GM19395 (cell line): ENCODE measurements at regions not wholly inside any gene's neighbourhood (a gene's known extent, or its start where the extent isn't known, plus 50 kb on each side); places are given as distances from the start of the nearest gene placed in this dataset.

Source experiments
- ATAC-seq: cut with Tn5 transposase; IDR thresholded peaks from one replicate; pipeline ENCODE4 v1.9.1; 2021; ENCODE audit warnings: mild to moderate bottlenecking, moderate library complexity; ENCODE audit not compliant: unreplicated experiment

DNA sequence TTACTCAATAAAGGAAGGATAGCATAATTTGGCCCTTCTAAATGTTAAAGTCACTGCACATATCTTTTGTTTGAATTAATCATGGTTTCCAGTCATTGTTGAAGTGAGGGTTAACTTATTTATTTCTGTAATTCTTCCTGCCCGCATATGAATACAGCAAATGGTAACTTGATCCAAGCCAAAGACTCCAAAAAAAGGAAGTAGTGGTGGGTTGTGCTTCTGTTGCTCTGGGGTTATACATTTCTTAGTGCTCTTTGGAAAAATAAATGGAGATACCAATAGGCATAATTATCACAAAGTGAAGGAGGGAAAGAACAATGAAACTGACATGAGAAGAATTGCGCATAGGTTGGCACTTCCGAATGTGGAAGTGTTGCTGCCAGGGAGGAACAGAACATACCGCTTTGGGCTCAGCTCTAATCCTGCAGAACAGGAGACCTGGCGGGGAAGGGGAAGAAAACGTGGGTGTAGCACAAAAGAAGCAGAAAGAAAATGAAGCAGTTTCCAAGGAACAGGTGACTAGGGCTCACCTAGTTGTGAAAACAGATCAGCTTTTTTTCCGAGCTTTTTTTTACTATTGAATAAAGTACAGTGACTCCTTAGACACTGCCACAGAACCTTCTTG lies 69.7 kb upstream of the TAF11L2 start:
- no peak for ATAC-seq

DNA sequence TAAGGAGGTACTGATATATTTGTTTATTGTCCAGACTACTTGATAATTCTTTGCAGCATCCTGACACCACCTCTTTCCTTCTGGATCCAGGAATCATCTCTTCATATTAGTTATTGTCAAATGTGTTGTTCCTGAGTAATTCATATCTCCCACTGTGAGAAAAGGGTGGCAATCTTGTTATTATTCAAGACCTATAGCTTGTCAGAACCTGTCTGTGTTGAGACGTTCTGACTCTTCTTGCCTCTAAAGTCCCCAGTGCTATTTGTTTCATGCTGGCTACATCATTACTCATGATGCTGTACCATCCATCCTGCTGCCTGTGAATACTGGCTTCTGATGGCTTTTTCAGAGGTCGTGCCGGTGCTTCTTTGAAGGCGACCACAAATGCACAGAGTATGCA lies 68.7 kb upstream of the TAF11L2 start:
- no peak for ATAC-seq

DNA sequence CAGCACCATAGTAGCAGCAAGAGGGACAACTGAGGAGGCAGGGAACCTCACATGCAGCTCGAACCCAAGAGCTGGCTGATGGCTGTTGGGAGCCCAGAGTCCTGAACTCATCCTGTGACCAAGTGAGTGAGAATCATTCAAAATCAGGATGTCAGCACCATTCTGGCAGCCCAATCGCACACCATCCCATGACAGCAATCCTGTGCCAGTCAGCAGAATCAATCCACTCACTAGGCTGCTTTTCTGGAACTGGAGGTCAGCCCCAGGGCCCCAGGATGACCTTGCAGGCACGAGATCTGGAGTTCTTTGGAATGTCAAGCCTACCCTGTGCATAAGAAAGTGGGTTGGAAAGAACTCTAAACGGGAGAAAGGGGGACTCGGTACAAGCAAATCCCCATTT lies 67.8 kb upstream of the TAF11L2 start:
- ATAC-seq = no peak

DNA sequence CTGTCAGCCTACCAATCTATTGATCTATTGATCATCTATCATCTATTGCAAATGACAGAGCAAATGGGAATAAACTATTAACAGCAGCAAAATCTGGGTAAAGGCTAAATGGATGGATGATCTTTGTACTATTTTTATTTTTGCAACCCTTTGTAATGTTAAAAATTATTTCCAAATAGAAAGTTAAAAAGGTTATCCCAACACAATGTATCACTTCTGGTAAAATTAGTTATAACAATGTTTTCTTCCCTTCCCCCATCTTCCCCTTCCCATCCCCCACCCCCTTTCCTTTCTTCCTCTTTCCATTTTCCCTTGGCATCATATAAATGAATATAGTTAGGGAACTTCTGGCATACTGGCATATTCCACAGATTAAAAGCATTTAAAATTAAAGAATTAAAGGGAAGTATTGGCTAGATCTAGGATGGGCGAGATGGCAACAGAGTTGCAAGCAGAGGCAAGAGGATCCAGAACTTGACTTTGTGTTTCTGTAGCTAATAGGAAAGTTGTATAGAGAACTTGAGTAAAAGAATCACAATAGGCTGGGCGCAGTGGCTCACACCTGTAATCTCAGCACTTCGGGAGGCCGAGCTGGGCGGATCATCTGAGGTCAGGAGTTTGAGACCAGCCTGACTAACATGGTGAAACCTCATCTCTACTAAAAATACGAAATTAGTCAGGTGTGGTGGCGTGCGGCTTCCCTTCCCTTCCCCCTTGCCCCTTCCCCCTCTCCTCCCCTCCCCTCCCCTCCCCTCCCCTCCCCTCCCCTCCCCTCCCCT lies 66.6 kb upstream of the TAF11L2 start:
- no peak for ATAC-seq

DNA sequence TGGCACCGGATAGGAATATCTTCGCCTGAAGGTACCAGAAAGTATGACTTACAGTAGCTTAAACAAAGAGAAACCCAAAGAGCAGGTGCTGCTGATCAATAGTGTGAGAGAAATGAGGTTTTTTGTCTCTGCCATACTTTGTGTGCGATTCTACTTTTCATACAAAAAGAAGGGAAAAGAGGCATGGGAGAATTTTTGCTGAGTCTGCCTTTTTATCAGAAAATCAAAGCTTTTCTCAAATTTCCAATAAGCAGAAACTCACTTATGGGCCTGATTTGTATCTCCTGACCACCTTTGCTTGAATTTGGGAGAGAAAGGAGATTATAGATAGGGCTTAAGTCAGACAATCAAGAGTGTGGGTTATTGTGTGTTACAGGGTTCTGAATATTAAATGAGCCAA lies 65.5 kb upstream of the TAF11L2 start:
- ATAC-seq = no peak

DNA sequence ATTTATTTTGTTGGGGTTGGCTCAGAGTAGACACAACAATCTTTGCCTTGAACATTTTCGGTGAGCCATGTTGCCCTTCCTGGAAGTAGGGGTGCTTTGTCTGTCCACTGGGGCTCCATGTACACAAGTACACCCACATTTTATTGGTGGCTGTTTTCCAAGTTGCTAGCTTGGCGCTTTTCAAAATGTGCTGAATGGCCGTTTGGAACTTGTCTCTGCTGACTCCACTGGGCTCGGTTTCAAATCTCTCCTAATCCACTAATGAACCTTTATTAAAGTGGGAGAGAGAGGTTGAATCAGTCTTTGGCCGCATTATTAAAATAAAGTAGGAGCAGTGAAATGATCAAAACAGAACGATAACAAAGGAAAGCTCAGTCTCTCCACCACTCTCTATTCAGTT lies 64.6 kb upstream of the TAF11L2 start:
- no peak for ATAC-seq

DNA sequence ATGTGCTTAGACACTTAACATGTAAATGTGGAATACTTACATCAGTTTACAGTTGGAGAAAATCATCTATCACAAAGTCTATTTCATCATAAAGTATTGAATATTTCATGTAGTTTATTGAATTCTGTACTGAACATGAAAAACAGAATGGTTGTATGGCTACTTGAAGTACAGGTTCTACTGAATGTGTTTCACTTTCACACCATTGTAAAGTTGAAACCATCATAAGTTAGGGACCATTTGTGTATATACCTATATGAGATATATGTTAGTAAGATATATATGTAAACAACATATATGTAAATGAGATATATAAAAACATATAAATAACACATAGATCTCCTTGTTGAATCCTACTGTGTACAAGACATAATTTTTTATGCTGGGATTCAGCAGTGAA lies 63.0 kb upstream of the TAF11L2 start:
- ATAC-seq = peak; percentile 64

DNA sequence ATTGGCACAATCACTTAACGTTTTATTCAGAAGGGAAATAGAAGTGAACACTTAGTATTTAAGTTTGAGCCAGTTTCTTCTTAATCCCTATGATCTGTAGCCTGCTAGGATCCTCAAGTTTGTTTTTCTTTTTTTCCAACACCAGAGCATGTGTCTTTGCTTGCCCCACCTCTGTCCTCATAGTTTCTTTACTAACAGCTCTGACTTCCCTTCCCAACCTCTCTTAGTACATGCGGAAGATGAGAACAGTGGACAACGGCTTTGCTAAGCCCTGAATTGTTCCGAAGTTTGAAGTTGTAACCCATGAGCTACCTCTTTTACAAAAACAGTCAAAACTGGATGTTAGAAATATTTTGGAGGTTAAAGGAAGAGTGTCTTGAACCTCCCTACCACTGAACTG lies 61.7 kb upstream of the TAF11L2 start:
- peak; percentile 58 for ATAC-seq

DNA sequence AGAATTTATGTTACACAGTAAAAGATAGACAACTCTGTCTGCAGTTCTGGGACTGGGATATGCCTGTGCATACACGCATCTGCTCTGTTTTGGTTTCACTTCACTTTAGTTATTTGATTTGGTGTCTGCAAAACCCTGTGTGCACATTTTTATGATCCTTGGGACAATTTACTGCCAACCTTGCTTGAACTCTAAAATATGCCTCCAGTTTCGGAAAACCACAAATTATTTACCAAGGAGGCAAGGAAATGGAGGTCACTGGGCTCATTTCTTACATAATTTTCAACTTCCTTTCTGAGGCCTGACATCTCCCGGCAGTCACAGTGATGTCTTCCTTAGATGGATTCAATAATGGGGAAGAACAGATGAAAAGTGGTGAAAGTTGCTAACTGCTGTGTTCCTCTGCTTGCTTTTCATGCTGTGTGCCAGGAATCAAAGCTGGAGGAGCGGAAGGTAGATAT lies 61.2 kb upstream of the TAF11L2 start:
- ATAC-seq = peak; percentile 89

DNA sequence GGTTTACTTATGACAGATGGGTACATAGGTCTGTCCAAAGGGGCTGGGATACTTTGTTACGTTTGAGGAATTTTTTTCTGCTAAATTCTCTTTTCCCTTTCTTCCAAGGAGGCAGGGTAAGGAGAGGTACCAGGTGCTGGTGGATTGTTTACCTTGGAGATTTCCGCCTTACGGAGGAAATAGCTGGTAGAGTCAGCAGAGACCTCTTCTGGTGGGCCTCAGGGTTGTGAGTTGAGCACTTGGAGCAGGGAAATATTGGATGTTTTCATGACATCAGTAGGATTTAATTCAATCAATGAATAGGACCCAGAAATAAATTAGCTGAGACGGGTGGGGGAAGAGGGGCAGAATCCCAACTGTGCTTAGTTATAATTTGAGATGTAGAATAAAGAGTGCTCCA lies 60.0 kb upstream of the TAF11L2 start:
- ATAC-seq = no peak

DNA sequence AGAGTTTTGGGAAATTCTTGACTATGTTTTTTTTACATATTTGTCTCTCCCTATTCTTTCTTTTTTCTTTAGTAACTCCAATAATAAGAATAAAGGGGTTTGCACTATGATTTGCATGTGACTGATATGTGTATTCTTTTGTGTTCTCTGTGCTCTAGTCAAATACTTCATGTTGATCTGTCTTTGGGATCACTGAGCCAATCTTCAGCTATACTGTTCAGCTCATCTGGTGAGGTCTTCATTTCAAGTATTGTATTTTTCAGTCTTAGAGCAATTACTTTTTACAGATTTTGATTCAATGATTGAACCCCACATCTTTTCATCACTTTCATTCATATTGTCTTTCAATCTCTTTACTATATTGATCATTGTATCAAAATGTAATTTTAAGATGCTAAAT lies 58.1 kb upstream of the TAF11L2 start:
- no peak for ATAC-seq

DNA sequence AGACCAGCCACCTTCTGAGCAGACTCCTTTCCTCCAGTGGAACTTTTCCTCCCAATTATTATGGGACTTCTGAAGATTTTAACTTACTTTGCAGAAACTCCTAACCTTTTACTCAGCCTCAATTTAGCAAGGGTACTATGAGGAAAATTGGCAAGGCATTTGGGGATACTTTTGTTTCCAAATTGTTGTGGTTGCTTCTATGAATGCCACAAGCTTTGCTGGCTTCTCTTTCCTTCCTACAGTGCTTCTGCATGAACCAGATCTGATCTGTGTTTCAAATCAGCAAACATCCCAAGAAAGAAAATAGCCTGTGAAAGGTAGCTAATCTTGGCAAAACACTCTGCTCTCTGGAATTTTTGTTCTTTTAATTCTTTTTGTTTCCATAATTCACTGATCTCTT lies 57.3 kb upstream of the TAF11L2 start:
- ATAC-seq = no peak

DNA sequence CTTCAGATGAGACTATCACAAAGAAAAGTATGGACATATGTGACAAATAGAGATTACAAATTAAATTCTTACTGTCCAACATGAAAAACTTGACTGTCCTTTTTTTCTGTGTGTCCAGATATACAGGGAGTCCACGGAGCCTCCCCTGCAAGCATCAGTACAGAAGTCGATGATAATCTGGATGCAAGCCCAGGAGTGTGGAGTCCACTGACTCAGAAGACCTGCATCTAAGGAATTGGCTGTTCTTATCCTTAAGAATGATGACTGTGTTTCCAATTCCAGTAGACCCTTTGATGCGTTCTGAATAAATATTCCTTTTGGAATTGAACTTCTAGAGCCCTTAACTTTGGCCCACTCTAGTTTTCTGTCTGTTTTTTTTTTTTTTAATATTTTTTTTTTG lies 56.7 kb upstream of the TAF11L2 start:
- ATAC-seq = no peak

DNA sequence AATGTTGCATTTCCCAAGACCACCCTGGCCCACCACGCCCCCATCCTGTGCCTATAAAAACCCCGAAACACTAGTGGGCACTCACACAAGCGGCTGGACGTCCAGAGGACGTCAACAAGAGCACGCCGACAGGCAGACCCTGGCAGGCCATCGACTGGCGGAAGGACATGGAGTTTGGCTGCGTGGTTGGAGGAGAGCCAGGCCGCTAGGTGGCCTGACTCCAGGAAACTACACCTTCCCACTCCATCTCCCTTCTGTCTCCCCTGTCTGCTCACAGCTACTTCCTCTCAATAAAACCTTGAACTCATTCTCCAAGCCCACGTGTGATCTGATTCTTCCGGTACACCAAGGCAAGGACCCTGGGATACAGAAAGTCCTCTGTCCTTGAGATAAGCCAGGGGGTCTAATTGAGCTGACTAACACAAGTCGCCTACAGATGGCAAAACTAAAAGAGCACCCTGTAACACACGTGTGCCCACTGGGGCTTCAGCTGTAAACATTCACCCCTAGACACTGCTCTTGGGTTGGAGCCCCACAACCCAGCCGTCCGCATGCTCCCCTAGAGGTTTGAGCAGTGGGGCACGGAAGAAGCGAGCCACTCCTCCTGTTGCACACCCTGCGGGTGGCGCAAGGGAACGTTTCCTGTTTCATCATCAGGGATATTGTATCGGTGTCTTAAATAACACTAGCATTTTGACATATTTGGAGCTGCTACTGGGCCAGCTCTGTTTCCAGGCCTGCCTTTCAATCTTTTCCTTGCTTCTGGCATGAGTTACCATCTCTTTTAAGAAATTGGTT lies 54.5 kb upstream of the TAF11L2 start:
- no peak for ATAC-seq

DNA sequence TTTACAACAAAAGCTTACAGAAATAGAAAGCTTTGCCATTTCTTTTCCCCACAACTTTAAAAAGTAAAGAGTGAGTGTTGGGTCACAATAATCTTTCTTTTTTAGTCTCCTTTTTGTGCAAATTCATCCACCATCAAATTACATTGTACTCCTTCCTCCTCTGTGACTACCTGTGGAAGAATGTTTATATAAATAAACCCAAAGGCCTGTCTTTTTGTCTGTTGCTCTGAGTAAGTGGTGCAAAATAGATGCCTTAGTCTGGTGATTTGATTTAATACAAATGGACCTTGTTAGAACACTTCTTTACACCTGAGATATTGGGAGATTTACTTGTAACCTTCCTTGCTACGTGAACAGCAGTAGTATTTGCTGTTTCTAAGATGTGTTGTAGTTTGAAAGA lies 53.5 kb upstream of the TAF11L2 start:
- no peak for ATAC-seq

DNA sequence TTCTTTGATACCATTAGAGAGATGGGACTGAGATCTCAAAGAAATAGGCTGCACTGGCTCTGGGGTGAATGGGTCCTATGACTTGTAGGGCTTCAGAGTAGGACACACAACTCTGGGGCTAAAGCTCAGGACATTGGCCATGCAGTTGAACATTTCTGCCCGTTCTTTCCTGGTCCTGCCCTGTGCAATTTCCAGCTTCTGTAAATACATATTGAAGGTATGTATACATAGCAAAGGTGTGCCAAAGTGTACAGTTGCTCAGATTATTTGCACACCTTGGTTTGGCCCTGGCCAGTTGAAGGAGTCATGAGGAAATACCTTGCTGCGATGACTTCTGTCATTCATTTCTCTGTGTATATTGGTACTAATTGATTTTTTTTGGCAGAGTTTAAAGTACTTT lies 52.8 kb upstream of the TAF11L2 start:
- ATAC-seq = no peak
